MM.1S (cell line): ENCODE measurements at regions not wholly inside any gene's neighbourhood (a gene's known extent, or its start where the extent isn't known, plus 50 kb on each side); places are given as distances from the start of the nearest gene placed in this dataset.

Experiments used
- DNase-seq: peaks from one replicate; pipeline ENCODE4 v3.0.0-alpha.2; 2015
- H2AFZ ChIP-seq: fragments of 300-600 bp; sonication (generic); 2 replicates; pipeline ENCODE4 v1.6.0; 2016; ENCODE audit warnings: antibody characterized with exemption, low read length
- H3F3A ChIP-seq: fragments of 300-600 bp; sonication (generic); 2 replicates; pipeline ENCODE4 v1.6.1; 2016; ENCODE audit warnings: mild to moderate bottlenecking, antibody characterized with exemption, low read length, moderate library complexity, mixed read lengths; ENCODE audit not compliant: insufficient read depth
- H3K27ac ChIP-seq: fragments of 300-600 bp; sonication (generic); 2 replicates; pipeline ENCODE4 v1.5.1; 2016; ENCODE audit warnings: mild to moderate bottlenecking, low read length
- H3K27me3 ChIP-seq: fragments of 300-600 bp; sonication (generic); replicated peaks from 2 replicates; pipeline ENCODE4 v1.6.0; 2016; ENCODE audit warnings: low read length; ENCODE audit not compliant: insufficient read depth
- H3K36me3 ChIP-seq: fragments of 300-600 bp; sonication (generic); replicated peaks from 2 replicates; pipeline ENCODE4 v1.6.1; 2016; ENCODE audit warnings: mild to moderate bottlenecking, low read length, mixed read lengths; ENCODE audit not compliant: insufficient read depth
- H3K4me1 ChIP-seq: fragments of 300-600 bp; sonication (generic); 2 replicates; pipeline ENCODE4 v1.6.1; 2016; ENCODE audit warnings: low read length, mixed read lengths
- H3K4me2 ChIP-seq: fragments of 300-600 bp; sonication (generic); 2 replicates; pipeline ENCODE4 v1.6.0; 2016; ENCODE audit warnings: low read depth, low read length
- H3K4me3 ChIP-seq: fragments of 300-600 bp; sonication (generic); 2 replicates; pipeline ENCODE4 v1.5.1; 2016; ENCODE audit warnings: low read length, mixed read lengths
- H3K79me2 ChIP-seq: fragments of 300-600 bp; sonication (generic); 2 replicates; pipeline ENCODE4 v1.6.1; 2016; ENCODE audit warnings: mixed run types, low read length, mixed read lengths
- H3K9ac ChIP-seq: fragments of 300-600 bp; sonication (generic); 2 replicates; pipeline ENCODE4 v1.6.1; 2016; ENCODE audit warnings: low read length, mixed read lengths
- H3K9me2 ChIP-seq: fragments of 300-600 bp; sonication (generic); replicated peaks from 2 replicates; pipeline ENCODE4 v1.6.1; 2016; ENCODE audit warnings: mild to moderate bottlenecking, low read length, mixed read lengths; ENCODE audit not compliant: insufficient read depth
- H3K9me3 ChIP-seq: fragments of 300-600 bp; sonication (generic); replicated peaks from 2 replicates; pipeline ENCODE4 v1.6.1; 2016; ENCODE audit warnings: mild to moderate bottlenecking, low read length, mixed read lengths; ENCODE audit not compliant: insufficient read depth
- H4K20me1 ChIP-seq: fragments of 300-600 bp; sonication (generic); 2 replicates; pipeline ENCODE4 v1.6.1; 2016; ENCODE audit warnings: mild to moderate bottlenecking, low read length, moderate library complexity, mixed read lengths; ENCODE audit not compliant: insufficient read depth
- CTCF ChIP-seq: fragments of 300-600 bp; sonication (generic); IDR thresholded peaks from 2 replicates; pipeline ENCODE4 v1.5.1; 2016; ENCODE audit warnings: antibody characterized with exemption, low read length, mixed read lengths
- EZH2 ChIP-seq: fragments of 300-600 bp; sonication (generic); optimal IDR thresholded peaks from 2 replicates; pipeline ENCODE3; 2017; ENCODE audit warnings: low read depth, mild to moderate bottlenecking, antibody characterized with exemption, low read length, mixed read lengths
- EZH2phosphoT487 ChIP-seq: fragments of 300-600 bp; sonication (generic); IDR thresholded peaks from 2 replicates; pipeline ENCODE4 v1.6.1; 2018; ENCODE audit warnings: antibody characterized with exemption, low read length

DNA sequence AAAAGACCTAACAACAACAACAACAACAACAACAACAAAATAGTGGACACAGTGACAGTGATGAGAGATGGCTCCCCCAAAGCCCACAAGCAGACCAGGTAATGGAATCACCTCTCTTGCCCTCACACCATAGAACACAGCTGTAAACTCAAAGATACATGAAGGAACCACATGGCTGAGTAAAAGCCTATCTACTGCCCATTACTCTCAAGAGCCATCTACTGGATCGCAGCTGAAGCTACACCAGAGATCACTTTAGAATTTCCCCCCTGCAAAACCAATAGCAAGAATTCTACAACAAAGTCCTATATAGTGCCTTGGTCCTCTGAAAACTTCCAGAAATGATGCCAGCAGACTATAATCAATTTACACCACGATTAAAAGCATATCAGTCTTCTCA lies 1537.6 kb upstream of the CDH9 start:
- no peak overlapping the region for H2AFZ ChIP-seq
- peak; percentile 27 for DNase-seq

DNA sequence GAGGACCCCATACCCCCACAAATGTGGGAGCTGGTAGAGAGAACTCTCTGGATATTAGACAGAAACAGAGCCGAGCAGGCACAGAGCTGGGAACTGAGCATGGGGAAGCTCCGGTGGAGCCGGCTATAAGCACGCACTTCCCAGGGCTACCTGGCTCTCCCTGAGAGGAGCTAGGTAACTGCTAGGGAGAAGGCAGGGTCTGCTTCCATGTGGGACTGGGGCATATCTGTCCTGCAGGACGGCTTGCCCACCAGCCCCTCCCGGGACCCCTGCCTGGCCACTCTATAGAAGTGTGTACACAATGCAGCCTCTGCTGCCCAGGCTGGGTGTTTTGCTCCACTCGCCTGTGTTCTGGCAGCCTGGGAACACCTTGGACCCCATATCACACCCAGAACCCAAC lies 1537.0 kb upstream of the CDH9 start:
- H3K9me2 ChIP-seq: no peaks in the 10 kb centered on the region
- no peaks in the 10 kb centered on the region for H4K20me1 ChIP-seq
- H3K4me3 ChIP-seq: no peak overlapping the region
- no peaks in the 10 kb centered on the region for H3K79me2 ChIP-seq
- H3K4me2 ChIP-seq: no peak overlapping the region
- H2AFZ ChIP-seq: no peak overlapping the region
- no peaks in the 10 kb centered on the region for H3K27me3 ChIP-seq
- no peak overlapping the region for H3K27ac ChIP-seq
- H3K9me3 ChIP-seq: no peaks in the 10 kb centered on the region
- TF ChIP-seq CTCF (no peak), EZH2phosphoT487 (no peak)
- H3F3A ChIP-seq: no peaks in the 10 kb centered on the region
- no peaks in the 10 kb centered on the region for H3K36me3 ChIP-seq
- H3K9ac ChIP-seq: no peak overlapping the region
- H3K4me1 ChIP-seq: no peaks in the 10 kb centered on the region
- no peak for DNase-seq

More for the DNA sequence above, 1537.6 kb upstream of the CDH9 start:
- Histone ChIP-seq H4K20me1 (no peaks in the 10 kb centered on the region), H3K36me3 (no peaks in the 10 kb centered on the region), H3K4me1 (no peaks in the 10 kb centered on the region), H3K9me3 (no peaks in the 10 kb centered on the region), H3K4me3 (no peak overlapping the region), H3K4me2 (no peak overlapping the region), H3K27ac (no peak overlapping the region), H3K9ac (no peak overlapping the region), H3F3A (no peaks in the 10 kb centered on the region), H3K27me3 (no peaks in the 10 kb centered on the region), H3K79me2 (no peaks in the 10 kb centered on the region), H3K9me2 (no peaks in the 10 kb centered on the region)
- TF ChIP-seq EZH2phosphoT487: no peak
- peak; percentile 14; the same call in 1 of the 2 replicates for TF ChIP-seq CTCF
- TF ChIP-seq EZH2: no peak

GRCh38 chr5:28574606-28575005 lies 1536.2 kb upstream of the CDH9 start:
- Histone ChIP-seq H2AFZ (no peak overlapping the region), H3K36me3 (no peaks in the 10 kb centered on the region), H3K79me2 (no peaks in the 10 kb centered on the region), H4K20me1 (no peaks in the 10 kb centered on the region), H3K4me3 (no peak overlapping the region), H3K27me3 (no peaks in the 10 kb centered on the region), H3F3A (no peaks in the 10 kb centered on the region), H3K9me3 (no peaks in the 10 kb centered on the region), H3K9me2 (no peaks in the 10 kb centered on the region), H3K4me1 (no peaks in the 10 kb centered on the region), H3K27ac (no peak overlapping the region), H3K4me2 (no peak overlapping the region), H3K9ac (no peak overlapping the region)
- TF ChIP-seq EZH2phosphoT487: no peak
- no peak for TF ChIP-seq CTCF
- no peak for TF ChIP-seq EZH2
- no peak for DNase-seq

DNA sequence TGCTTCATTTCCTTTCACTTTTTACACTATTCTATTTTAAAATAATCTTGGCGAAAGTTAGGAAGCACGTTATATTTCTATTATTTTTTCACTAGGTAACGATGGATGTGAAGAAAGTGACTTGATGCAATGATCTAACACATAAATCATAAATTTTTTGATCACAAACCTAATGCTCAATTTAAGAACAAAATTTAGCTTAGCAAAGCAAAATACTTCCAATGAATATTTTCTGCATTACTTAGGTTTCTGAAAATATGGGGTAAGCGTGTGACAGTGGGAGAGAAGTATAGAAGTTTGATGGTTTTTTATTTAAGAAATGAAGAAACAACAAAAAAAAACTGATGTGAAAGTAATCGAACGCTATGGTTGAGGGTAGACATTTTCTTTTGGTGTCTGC lies 1528.7 kb upstream of the CDH9 start:
- no peak overlapping the region for H3K4me2 ChIP-seq
- no peaks in the 10 kb centered on the region for H3K9me3 ChIP-seq
- H3K27me3 ChIP-seq: no peaks in the 10 kb centered on the region
- no peak overlapping the region for H2AFZ ChIP-seq
- no peak for TF ChIP-seq CTCF
- DNase-seq: no peak
- no peak overlapping the region for H3K27ac ChIP-seq
- H4K20me1 ChIP-seq: no peaks in the 10 kb centered on the region
- H3K36me3 ChIP-seq: no peaks in the 10 kb centered on the region
- no peaks in the 10 kb centered on the region for H3K4me1 ChIP-seq
- H3K9ac ChIP-seq: no peak overlapping the region
- no peaks in the 10 kb centered on the region for H3K9me2 ChIP-seq
- H3F3A ChIP-seq: no peaks in the 10 kb centered on the region
- no peak overlapping the region for H3K4me3 ChIP-seq
- no peaks in the 10 kb centered on the region for H3K79me2 ChIP-seq
